Activated gamma-delta T cell treated with Interleukin-2 at 50 U/mL for 16 hours (primary cell): ENCODE measurements at regions not wholly inside any gene's neighbourhood (a gene's known extent, or its start where the extent isn't known, plus 50 kb on each side); places are given as distances from the start of the nearest gene placed in this dataset.
"Not testable (repeated sequence)": the region's sequence is repeated elsewhere in the genome, so short reads cannot be mapped to it uniquely, and the experiment has no call there.

Experiments used
- DNase-seq: peaks from one replicate; pipeline ENCODE4 v3.0.0-alpha.2; 2020

DNA sequence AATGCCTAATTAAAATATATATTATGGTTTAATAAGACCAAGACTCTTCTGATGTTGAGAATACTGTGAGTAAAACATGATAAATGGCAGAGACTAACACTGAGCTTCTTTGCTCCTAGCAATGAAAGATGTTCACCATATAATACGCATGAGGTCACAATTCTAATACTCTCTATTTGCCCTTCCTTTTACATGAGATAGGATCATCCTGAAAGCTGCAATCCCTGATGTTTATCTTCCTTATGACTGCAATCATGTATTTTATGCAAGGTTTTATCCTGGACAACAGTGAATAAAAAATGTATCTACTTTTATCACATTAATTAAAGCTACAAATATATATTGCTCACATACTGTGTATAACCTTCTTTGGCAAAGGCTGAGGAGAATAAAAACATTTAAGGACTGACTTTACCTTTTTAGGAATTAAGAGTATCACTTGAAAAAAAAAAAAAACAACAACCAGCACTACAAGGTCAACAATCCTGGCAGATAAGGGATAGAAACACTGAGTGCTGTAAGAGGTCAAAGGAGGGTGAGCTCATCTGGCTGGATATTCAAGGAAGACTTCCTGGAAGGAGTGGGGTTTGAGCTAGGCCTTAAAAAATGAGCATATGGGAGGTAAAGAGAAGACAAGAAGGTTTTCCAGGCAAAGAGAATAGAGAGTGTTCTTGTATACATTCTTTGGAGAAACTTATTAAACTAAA, 99.9 kb downstream of the AREG start:
- DNase-seq, result no peak

- DNase-seq, result no peak
These were observed 100.5 kb downstream of the AREG start for GRCh38 chr4:74545448-74545847.

- no peak for DNase-seq
These were observed 101.1 kb downstream of the AREG start for GRCh38 chr4:74546057-74546456.

DNA sequence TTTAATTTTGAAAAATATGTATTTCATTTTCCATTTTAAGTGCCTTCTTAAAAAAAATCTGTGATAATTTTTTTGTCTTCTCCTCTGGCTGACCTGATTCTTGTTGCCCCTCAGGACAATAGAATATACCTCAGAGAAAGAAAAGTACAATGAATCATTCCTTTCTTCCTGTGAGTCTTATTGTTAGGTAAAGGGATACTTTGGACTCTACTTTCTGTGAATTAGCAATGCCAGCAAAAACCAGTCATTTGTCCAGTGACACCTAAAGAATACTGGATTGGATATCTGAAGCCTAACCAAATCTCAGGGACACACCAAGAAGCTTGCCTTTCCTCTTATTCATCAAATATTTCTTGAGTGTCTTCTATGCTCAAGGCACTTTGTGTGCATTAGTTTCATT, 102.1 kb downstream of the AREG start:
- DNase-seq, result no peak

GRCh38 chr4:74548561-74548960, 103.6 kb downstream of the AREG start:
- no peak for DNase-seq

DNA sequence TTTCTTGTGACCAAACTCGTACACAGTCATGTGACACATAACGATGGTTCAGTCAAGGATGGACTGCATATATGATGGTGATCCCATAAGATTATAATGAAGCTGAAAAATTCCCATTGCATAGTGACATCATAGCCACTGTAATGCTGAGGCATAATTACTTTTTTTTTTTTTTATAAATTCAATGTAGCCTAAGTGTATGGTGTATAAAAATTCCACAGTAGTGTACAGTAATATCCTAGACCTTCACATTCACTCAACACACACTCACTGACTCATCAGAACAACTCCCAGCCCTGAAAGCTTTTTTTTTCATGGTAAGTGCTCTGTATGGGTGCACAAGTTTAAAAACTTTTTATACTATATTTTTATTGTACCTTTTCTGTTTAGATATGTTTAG, 105.0 kb downstream of the AREG start:
- DNase-seq, result no peak

DNA sequence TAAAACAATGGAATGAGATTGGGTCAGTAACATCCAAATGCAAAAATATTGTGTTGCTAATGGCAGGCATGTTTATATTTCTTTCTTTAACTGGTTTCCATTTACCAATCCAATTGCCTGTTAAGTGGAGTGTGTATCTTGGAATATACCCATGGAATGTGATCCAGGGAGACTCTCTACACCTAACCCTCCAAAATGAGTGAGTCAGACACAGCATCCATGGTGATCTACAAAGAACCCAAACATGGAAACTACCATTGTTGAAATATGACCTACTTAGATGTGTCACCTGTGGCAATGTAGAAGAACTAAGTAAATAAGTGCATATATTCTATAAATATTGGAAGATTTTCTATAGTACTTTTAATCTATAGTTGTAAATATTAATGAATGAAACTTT, 110.3 kb downstream of the AREG start:
- no peak for DNase-seq

DNA sequence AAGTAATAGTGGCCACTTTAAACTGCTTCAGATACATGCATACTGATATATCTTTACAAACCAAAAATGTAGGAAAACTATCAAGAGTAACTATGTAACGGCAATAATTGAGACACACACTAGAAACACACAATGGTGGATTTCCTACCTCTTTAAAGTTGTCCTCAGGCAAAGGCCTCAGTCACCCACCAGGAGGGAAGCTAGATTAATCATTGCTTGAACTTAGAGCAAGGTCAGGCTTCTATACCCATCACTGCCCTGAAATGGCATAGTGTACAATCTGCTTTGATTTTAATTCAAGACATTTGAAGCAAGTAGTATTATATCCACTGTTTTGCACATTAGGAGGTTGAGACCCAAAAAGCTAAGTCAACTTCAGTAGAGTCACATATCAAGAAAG, 110.9 kb downstream of the AREG start:
- no peak for DNase-seq

DNA sequence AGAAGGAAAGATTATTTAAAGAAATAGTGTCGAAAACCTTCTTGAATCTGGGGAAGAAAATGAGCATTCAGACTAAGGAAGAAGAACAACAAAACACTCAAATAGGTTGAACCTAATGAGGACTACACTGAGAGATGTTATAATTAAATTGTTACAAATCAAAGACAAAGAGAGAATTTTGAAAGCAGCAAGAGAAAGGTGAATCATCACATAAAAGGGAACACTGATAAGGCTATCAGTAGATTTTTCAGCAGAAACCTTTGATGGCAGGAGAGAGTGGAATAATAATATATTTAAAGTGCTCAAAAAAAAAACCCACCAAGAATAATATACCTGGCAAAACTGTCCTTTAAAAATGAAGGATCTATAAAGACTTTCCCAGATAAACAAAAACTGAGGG, 114.9 kb downstream of the AREG start:
- no peak for DNase-seq

DNA sequence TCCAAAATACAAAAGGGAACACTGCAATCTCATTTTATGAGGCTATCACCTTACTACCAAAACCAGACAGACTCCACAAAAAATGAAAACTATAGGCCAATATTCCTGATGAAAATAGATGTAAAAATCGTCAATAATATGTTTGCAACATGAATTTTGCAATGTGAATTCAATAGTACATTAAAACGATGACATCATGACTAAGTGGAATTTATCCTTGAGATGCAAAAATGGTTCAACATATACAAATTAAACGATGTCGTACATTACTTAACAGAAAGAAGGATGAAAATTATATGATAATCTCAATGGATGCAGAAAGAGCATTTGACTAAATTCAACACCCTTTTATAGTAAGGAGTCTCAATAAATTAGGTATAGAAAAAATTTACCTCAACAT, 123.0 kb downstream of the AREG start:
- no peak for DNase-seq

GRCh38 chr4:74570095-74570494, 125.2 kb downstream of the AREG start:
- no peak for DNase-seq

DNA sequence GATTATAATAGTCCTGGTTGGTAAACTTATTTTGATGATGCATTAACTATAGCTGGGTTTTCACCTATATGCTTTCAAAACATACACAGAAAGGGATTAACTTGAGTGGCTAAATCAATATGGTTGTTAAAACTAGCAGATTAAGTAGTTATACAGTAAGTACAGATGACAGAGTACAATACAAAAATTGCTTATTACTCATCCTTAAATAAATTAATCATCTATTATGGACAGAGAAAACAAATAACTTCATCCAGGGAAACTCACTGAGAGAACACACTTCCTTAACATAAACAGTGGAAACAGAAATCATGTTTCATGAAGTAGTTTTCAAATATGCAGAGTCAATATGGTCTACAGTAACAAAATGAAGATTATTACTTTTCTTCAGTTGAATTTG, 133.4 kb downstream of the AREG start:
- DNase-seq, result no peak

DNA sequence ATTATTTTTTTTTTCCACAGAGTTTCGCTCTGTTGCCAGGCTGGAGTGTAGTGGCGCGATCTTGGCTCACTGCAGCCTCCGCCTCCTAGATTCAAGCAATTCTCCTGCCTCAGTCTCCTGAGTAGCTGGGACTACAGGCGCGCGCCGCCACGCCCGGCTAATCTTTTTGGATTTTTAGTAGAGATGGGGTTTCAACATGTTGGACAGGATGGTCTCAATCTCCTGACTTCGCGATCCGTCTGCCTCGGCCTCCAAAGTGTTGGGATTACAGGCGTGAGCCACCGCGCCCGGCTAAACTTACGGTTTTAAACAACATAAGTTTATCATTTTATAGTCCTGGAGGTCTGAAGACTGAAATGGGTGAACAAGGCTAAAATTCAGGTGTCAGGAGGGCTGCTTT, 133.9 kb downstream of the AREG start:
- not testable (repeated sequence) for DNase-seq

DNA sequence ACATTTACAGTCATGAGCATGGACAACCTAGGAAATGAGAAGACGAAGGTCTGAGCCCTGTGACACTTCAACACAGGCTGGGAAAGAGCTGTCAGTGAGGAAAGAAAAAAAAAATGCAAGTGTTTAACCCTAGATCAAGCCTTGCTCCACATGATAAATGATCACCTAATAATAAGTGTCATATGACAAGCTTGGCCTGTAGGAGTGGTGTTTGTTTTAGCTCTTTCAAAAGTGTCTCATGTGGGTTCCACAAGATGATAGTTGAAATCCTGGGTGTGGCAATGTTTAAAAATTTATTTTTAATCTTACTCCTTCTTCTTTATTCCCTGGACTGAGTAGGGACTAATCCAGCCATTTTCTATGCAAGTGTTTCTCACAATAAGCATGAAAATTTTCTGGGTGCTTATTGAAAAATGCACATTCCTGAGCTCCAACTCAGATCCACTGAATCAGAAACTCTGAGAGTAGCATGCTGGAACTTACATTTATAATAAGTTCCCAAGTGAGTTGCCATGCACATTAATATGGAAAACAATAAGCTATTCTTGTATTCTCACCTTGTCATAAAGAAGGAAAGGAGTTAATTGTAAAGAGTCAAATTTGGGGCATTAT, 138.3 kb downstream of the AREG start:
- no peak for DNase-seq

GRCh38 chr4:74583757-74584156, 138.8 kb downstream of the AREG start:
- no peak for DNase-seq

DNA sequence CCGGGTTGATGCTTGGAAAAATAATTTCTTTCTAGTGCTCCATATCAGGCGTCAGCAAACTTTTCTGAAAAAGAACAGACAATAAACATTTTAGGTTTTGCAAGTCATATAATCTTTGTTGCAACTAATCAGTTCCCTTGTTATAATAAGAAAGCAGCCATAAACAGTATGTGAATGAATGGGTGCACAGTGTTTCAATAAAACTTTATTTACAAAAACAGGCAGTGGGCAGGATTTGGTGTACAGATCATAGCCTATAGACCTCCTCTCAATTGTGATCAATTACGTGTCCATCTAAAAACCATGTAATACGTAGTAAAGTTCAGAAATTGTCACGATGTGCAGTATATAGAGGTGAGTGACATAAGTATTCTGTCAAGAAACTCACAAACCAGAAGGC, 143.4 kb downstream of the AREG start:
- no peak for DNase-seq

DNA sequence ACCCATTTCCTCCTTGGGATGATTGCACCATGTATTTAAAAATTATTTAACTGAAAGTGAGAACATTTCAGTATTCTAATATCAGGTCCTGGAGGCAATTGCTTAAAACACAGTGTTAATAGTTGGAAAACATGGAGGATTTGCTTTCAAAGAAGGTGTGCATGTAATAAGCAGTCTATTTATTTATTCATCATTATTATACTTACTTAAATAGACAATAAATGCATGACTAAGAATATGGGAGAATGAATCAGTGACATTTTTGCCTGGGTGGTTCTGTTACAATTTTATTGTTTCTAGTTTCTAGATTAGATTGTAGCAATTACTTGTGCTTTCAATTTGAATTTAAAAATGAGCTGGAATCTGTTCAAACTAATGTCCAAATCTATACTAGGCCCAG, 145.5 kb downstream of the AREG start:
- DNase-seq, result no peak

- DNase-seq, result no peak
These were observed 153.8 kb downstream of the AREG start for GRCh38 chr4:74598611-74599325.

DNA sequence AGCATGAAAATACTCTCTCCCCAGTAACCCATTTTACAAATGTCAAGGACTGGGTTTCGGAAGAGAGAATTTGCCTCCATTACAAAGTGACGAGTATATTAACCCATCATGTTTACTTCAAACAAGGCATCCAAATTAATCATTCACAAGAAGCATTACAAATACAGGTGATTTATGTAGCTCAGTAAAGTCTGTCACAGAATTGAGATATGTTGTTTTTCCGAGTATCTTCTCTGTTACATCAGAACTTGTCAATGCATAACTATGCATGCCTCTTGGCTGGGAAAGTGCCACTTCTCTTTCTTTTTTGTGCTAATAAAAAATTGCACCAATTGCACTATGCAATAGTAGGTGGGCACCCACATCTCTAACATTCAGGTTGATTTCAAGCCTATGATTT, 158.2 kb downstream of the AREG start:
- no peak for DNase-seq

DNA sequence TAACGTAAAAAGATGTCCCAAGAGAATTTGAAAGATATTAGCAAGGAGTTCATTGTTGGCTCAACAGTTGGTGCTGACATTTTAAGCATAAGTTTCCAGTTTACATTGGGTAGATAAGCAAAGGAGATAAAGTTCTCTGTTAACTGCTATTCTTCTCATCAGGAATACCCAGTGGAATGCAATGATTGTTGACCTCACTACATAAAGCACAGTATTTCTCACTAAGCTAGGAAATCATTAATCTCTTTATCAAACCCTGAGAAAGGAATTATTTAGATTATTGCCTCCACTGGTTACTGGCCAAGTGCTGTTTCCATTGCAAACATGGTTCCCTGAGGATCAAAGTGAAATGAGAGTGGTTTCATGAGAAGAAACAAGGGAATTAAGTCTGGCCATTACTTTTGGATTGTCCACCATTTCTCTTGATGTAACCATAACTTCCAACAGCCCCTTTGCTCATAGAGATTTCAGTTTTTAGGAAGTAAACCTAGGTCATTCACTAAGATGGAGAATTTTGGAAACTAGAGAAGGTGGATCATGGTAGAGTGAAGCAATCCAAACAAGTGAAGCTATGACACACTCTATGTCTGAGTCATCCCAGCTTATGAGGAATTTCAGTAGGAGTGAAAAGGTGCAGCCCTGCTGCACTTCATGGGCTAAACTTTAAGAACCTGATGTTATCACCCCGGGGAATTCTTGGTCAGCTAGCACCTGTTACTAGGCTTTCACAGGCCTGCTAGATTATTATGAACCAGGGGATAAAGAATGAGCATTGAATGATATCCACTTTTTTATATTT, 163.4 kb downstream of the AREG start:
- no peak for DNase-seq

- DNase-seq, result no peak
These were observed 165.6 kb downstream of the AREG start for GRCh38 chr4:74610491-74610890.

DNA sequence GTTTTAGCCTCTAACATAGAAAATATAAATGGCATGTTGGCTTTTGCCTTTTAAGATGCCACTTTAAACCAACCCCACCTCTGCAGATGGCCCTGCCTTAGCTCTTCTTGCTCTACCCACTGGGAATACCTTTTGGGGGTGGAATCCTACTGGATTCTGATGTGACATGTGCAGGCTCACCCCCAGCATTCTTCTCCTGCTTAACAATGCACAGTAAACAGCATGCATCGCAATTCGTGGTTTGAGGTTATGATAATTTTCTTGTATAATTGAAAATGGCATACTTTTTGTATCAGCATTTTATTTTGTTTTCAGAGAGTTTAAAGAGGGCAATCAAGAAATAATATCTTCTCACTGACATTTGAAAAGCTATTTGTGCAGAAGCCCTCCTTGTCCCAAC, 167.9 kb downstream of the AREG start:
- no peak for DNase-seq

GRCh38 chr4:74613266-74613665, 168.3 kb downstream of the AREG start:
- DNase-seq, result no peak

DNA sequence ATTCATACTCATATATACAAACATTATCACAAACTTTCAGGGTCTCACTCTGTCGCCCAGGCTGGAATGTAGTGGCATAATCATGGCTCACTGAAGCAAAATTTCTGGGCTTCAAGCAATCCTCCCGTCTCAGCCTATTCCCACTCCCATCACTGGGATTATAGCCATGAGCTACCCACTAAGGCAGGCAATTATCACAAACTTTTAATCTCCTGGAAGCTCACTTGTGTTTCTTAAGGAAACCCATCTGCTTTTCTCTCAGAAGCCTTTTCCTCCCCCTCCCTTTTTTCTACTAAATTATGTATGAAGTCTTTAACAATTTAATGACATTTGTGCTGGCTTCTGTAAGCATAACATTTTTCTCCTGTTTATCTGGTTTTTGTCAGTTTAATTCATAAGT, 170.5 kb downstream of the AREG start:
- no peak for DNase-seq
